ENCODE measurements at regions not wholly inside any gene's neighbourhood (a gene's known extent, or its start where the extent isn't known, plus 50 kb on each side); places are given as distances from the start of the nearest gene placed in this dataset.
A peak's percentile ranks its signal among the peaks of the same experiment; 100 is the strongest.
"Not testable (repeated sequence)": the region's sequence is repeated elsewhere in the genome, so short reads cannot be mapped to it uniquely, and the experiment has no call there.

- DNase-seq (ENCODE audit: low spot score), result no peak
These were observed 279.4 kb downstream of the FAT4 start for GRCh38 chr4:125594056-125594602.

- DNase-seq (ENCODE audit: low spot score), result not testable (repeated sequence)
These were observed 291.2 kb downstream of the FAT4 start for GRCh38 chr4:125605926-125606325.

GRCh38 chr4:125620066-125620860 lies 305.5 kb downstream of the FAT4 start:
- DNase-seq (ENCODE audit: low spot score), result no peak

GRCh38 chr4:125624951-125625350 lies 310.2 kb downstream of the FAT4 start:
- no peak for DNase-seq (ENCODE audit: low spot score)

GRCh38 chr4:125626946-125627345 lies 312.2 kb downstream of the FAT4 start:
- no peak for DNase-seq (ENCODE audit: low spot score)

GRCh38 chr4:125639182-125639621 lies 324.4 kb downstream of the FAT4 start:
- DNase-seq (ENCODE audit: low spot score), result peak; percentile 7

- no peak for DNase-seq (ENCODE audit: low spot score)
These were observed 326.9 kb downstream of the FAT4 start for GRCh38 chr4:125641611-125642010.

GRCh38 chr4:125642645-125643044 lies 327.9 kb downstream of the FAT4 start:
- DNase-seq (ENCODE audit: low spot score), result no peak

- no peak for DNase-seq (ENCODE audit: low spot score)
These were observed 334.7 kb downstream of the FAT4 start for GRCh38 chr4:125649452-125649851.

GRCh38 chr4:125650557-125650956 lies 335.8 kb downstream of the FAT4 start:
- DNase-seq (ENCODE audit: low spot score), result no peak

GRCh38 chr4:125651707-125652357 lies 337.1 kb downstream of the FAT4 start:
- not testable (repeated sequence) for DNase-seq (ENCODE audit: low spot score)

GRCh38 chr4:125658773-125659172 lies 344.0 kb downstream of the FAT4 start:
- no peak for DNase-seq (ENCODE audit: low spot score)

GRCh38 chr4:125663896-125664767 lies 349.4 kb downstream of the FAT4 start:
- DNase-seq (ENCODE audit: low spot score), result no peak

GRCh38 chr4:125666635-125667034 lies 351.9 kb downstream of the FAT4 start:
- no peak for DNase-seq (ENCODE audit: low spot score)

GRCh38 chr4:125676156-125676555 lies 361.4 kb downstream of the FAT4 start:
- no peak for DNase-seq (ENCODE audit: low spot score)

GRCh38 chr4:125676583-125676982 lies 361.8 kb downstream of the FAT4 start:
- no peak for DNase-seq (ENCODE audit: low spot score)

GRCh38 chr4:125677665-125678307 lies 363.0 kb downstream of the FAT4 start:
- DNase-seq (ENCODE audit: low spot score), result no peak

- DNase-seq (ENCODE audit: low spot score), result no peak
These were observed 365.2 kb downstream of the FAT4 start for GRCh38 chr4:125679989-125680388.

- no peak for DNase-seq (ENCODE audit: low spot score)
These were observed 366.5 kb downstream of the FAT4 start for GRCh38 chr4:125681240-125681639.

GRCh38 chr4:125682730-125683129 lies 368.0 kb downstream of the FAT4 start:
- no peak for DNase-seq (ENCODE audit: low spot score)

- no peak for DNase-seq (ENCODE audit: low spot score)
These were observed 374.1 kb downstream of the FAT4 start for GRCh38 chr4:125688841-125689240.

- no peak for DNase-seq (ENCODE audit: low spot score)
These were observed 375.1 kb downstream of the FAT4 start for GRCh38 chr4:125689805-125690204.

Data from AG08395 (cell line).